Neuronal stem cell (in vitro differentiated cells): ENCODE measurements at regions not wholly inside any gene's neighbourhood (a gene's known extent, or its start where the extent isn't known, plus 50 kb on each side); places are given as distances from the start of the nearest gene placed in this dataset.

Experiments used
- DNase-seq: peaks from one replicate; pipeline ENCODE4 v3.0.0-alpha.2; 2013; ENCODE audit warnings: low spot score
- H2AFZ ChIP-seq: one replicate; pipeline ENCODE4 v1.6.1; 2013; ENCODE audit warnings: mild to moderate bottlenecking, low read length, inconsistent platforms
- H2AK5ac ChIP-seq: 2 replicates; pipeline ENCODE4 v1.6.1; 2013; ENCODE audit warnings: low read depth, mild to moderate bottlenecking, inconsistent platforms, low read length, moderate library complexity, mixed read lengths
- H2BK120ac ChIP-seq: 2 replicates; pipeline ENCODE4 v1.6.1; 2013; ENCODE audit warnings: low read depth, mild to moderate bottlenecking, inconsistent platforms, low read length, moderate library complexity, mixed read lengths
- H2BK12ac ChIP-seq: one replicate; pipeline ENCODE4 v1.6.1; 2013; ENCODE audit warnings: low read length, inconsistent platforms
- H2BK15ac ChIP-seq: 2 replicates; pipeline ENCODE4 v1.6.1; 2013; ENCODE audit warnings: mild to moderate bottlenecking, low read length, inconsistent platforms, mixed read lengths
- H2BK5ac ChIP-seq: one replicate; pipeline ENCODE4 v1.6.1; 2013; ENCODE audit warnings: inconsistent platforms, mild to moderate bottlenecking, low read length, moderate library complexity
- H3K14ac ChIP-seq: one replicate; pipeline ENCODE4 v1.6.1; 2013; ENCODE audit warnings: low read length, inconsistent platforms
- H3K18ac ChIP-seq: 2 replicates; pipeline ENCODE4 v1.6.1; 2013; ENCODE audit warnings: low read length, inconsistent platforms
- H3K23ac ChIP-seq: 2 replicates; pipeline ENCODE4 v1.6.1; 2013; ENCODE audit warnings: low read depth, mild to moderate bottlenecking, mixed read lengths, low read length, inconsistent platforms; ENCODE audit not compliant: poor library complexity
- H3K27ac ChIP-seq: replicated peaks from 3 replicates; pipeline ENCODE4 v1.5.1; 2013; ENCODE audit warnings: low read length, inconsistent platforms
- H3K27me3 ChIP-seq, 3 experiments: 2 replicates each; pipeline ENCODE4 v1.6.1; 2013; ENCODE audit warnings: low read length in 3 of 3, mild to moderate bottlenecking in 2 of 3, inconsistent platforms in 1 of 3, low read depth in 1 of 3, mixed read lengths in 1 of 3, moderate library complexity in 1 of 3; ENCODE audit not compliant: control insufficient read depth in 3 of 3, insufficient read depth in 3 of 3
- H3K36me3 ChIP-seq, 2 donors: replicated peaks in 1 of 2; 2 replicates each; pipeline ENCODE4 v1.6.1; 2013; ENCODE audit warnings: low read length in 2 of 2; ENCODE audit not compliant: control insufficient read depth in 2 of 2, insufficient read depth in 2 of 2
- H3K4ac ChIP-seq: 2 replicates; pipeline ENCODE4 v1.6.1; 2013; ENCODE audit warnings: inconsistent platforms, mild to moderate bottlenecking, low read length, moderate library complexity
- H3K4me1 ChIP-seq, 2 donors: 1 replicate in 1 of 2; 2 replicates in 1 of 2; pipeline ENCODE4 v1.6.1; 2013; ENCODE audit warnings: low read length in 2 of 2, low read depth in 1 of 2; ENCODE audit not compliant: control insufficient read depth in 2 of 2, insufficient read depth in 1 of 2
- H3K4me2 ChIP-seq: one replicate; pipeline ENCODE4 v1.6.1; 2013; ENCODE audit warnings: mild to moderate bottlenecking, low read length, inconsistent platforms; ENCODE audit not compliant: insufficient read depth, poor library complexity, severe bottlenecking
- H3K4me3 ChIP-seq, 2 donors: 2 replicates each; pipeline ENCODE4 v1.5.1; 2013; ENCODE audit warnings: low read length in 2 of 2, mild to moderate bottlenecking in 2 of 2, inconsistent platforms in 1 of 2, moderate library complexity in 1 of 2
- H3K79me1 ChIP-seq: one replicate; pipeline ENCODE4 v1.6.1; 2013; ENCODE audit warnings: low read depth, mild to moderate bottlenecking, inconsistent platforms, low read length, moderate library complexity
- H3K9ac ChIP-seq: one replicate; pipeline ENCODE4 v1.6.1; 2013; ENCODE audit warnings: mild to moderate bottlenecking, low read depth, low read length, inconsistent platforms; ENCODE audit not compliant: poor library complexity
- H3K9me3 ChIP-seq, 2 donors: replicated peaks in 1 of 2; 2 replicates each; pipeline versions ENCODE3 to v1.6.1; 2013; ENCODE audit warnings: low read length in 2 of 2, mild to moderate bottlenecking in 2 of 2, inconsistent platforms in 1 of 2, low read depth in 1 of 2, mixed read lengths in 1 of 2, moderate library complexity in 1 of 2; ENCODE audit not compliant: control insufficient read depth in 2 of 2, insufficient read depth in 1 of 2
- H4K8ac ChIP-seq: one replicate; pipeline ENCODE4 v1.6.1; 2013; ENCODE audit warnings: low read depth, mild to moderate bottlenecking, inconsistent platforms, low read length, moderate library complexity
- H4K91ac ChIP-seq: one replicate; pipeline ENCODE4 v1.6.1; 2013; ENCODE audit warnings: low read length, low read depth, mild to moderate bottlenecking, inconsistent platforms; ENCODE audit not compliant: poor library complexity
- WGBS, 2 donors: extraction: QIAGEN DNeasy Blood & Tissue Kit; methylation state at CpG; one replicate each; pipeline ENCODE4 v1.1.7; 2013; ENCODE audit warnings: missing lambda C conversion rate in 2 of 2, mixed read lengths in 1 of 2; ENCODE audit not compliant: insufficient read length in 2 of 2, insufficient replicate concordance in 1 of 2; ENCODE audit errors: extremely low coverage in 2 of 2; 5-methylcytosine and 5-hydroxymethylcytosine counted together

GRCh38 chr4:127212701-127213100 lies 420.1 kb upstream of the INTU start:
- H3K27me3 ChIP-seq: no peaks in the 10 kb centered on the region
- no peak for DNase-seq
- no CpG with 5 or more reads among the region's 4 CpGs for WGBS, 2 donors

GRCh38 chr4:127214016-127214415 lies 418.7 kb upstream of the INTU start:
- Histone ChIP-seq H3K4me2 (no peak overlapping the region), H3K4me3 (no peak overlapping the region), H3K4ac (no peak overlapping the region), H4K8ac (no peak overlapping the region), H4K91ac (no peak overlapping the region), H2BK12ac (no peak overlapping the region), H3K23ac (no peak overlapping the region), H3K27me3 (no peaks in the 10 kb centered on the region), H2AFZ (no peak overlapping the region), H2BK5ac (no peak overlapping the region), H3K14ac (no peak overlapping the region), H3K79me1 (no peaks in the 10 kb centered on the region), H3K4me1 (no peaks in the 10 kb centered on the region), H3K9me3 (no peaks in the 10 kb centered on the region), H3K36me3 (no peaks in the 10 kb centered on the region), H2BK120ac (no peak overlapping the region), H3K9ac (no peak overlapping the region), H3K27ac (no peak overlapping the region), H3K18ac (no peak overlapping the region), H2AK5ac (no peak overlapping the region), H2BK15ac (no peak overlapping the region)
- DNase-seq: no peak
- no CpG with 5 or more reads among the region's 2 CpGs for WGBS, 2 donors

More at GRCh38 chr4:127212701-127213100, 420.1 kb upstream of the INTU start:
- H3K18ac ChIP-seq: no peak overlapping the region
- H2BK12ac ChIP-seq: no peak overlapping the region
- H3K36me3 ChIP-seq: no peaks in the 10 kb centered on the region
- H4K8ac ChIP-seq: no peak overlapping the region
- no peaks in the 10 kb centered on the region for H3K79me1 ChIP-seq
- no peak overlapping the region for H3K4ac ChIP-seq
- no peak overlapping the region for H3K23ac ChIP-seq
- H4K91ac ChIP-seq: no peak overlapping the region
- no peak overlapping the region for H3K14ac ChIP-seq
- no peak overlapping the region for H3K27ac ChIP-seq
- no peak overlapping the region for H2BK15ac ChIP-seq
- H3K9me3 ChIP-seq: no peaks in the 10 kb centered on the region
- H2BK5ac ChIP-seq: no peak overlapping the region
- no peak overlapping the region for H3K4me3 ChIP-seq
- peak overlapping the region; percentile 56 for H2AFZ ChIP-seq
- no peak overlapping the region for H2AK5ac ChIP-seq
- no peak overlapping the region for H3K9ac ChIP-seq
- no peak overlapping the region for H3K4me2 ChIP-seq
- H2BK120ac ChIP-seq: no peak overlapping the region
- H3K4me1 ChIP-seq: no peaks in the 10 kb centered on the region

GRCh38 chr4:127214931-127215330 lies 417.8 kb upstream of the INTU start:
- Histone ChIP-seq H2BK12ac (no peak overlapping the region), H3K4me1 (no peaks in the 10 kb centered on the region), H3K4ac (no peak overlapping the region), H3K36me3 (no peaks in the 10 kb centered on the region), H3K27ac (no peak overlapping the region), H3K4me3 (no peak overlapping the region), H2BK15ac (no peak overlapping the region), H2AK5ac (no peak overlapping the region), H2BK120ac (no peak overlapping the region), H3K23ac (no peak overlapping the region), H2AFZ (no peak overlapping the region), H3K9me3 (no peaks in the 10 kb centered on the region), H3K18ac (no peak overlapping the region), H3K9ac (no peak overlapping the region), H3K27me3 (no peaks in the 10 kb centered on the region), H3K4me2 (no peak overlapping the region), H4K91ac (no peak overlapping the region), H4K8ac (no peak overlapping the region), H3K14ac (no peak overlapping the region), H2BK5ac (no peak overlapping the region), H3K79me1 (no peaks in the 10 kb centered on the region)
- no peak for DNase-seq
- no CpG with 5 or more reads among the region's 4 CpGs for WGBS, 2 donors

- no peak for DNase-seq
- Histone ChIP-seq H2BK12ac (no peak overlapping the region), H3K27me3 (no peaks in the 10 kb centered on the region), H3K9ac (no peak overlapping the region), H3K4ac (no peak overlapping the region), H3K36me3 (no peaks in the 10 kb centered on the region), H2BK15ac (no peak overlapping the region), H2BK5ac (no peak overlapping the region), H2BK120ac (no peak overlapping the region), H3K23ac (no peak overlapping the region), H3K4me3 (no peak overlapping the region), H3K18ac (no peak overlapping the region), H3K9me3 (no peaks in the 10 kb centered on the region), H2AFZ (no peak overlapping the region), H2AK5ac (no peak overlapping the region), H3K4me1 (no peaks in the 10 kb centered on the region), H3K79me1 (no peaks in the 10 kb centered on the region), H3K27ac (no peak overlapping the region), H3K14ac (no peak overlapping the region), H4K91ac (no peak overlapping the region), H4K8ac (no peak overlapping the region), H3K4me2 (no peak overlapping the region)
- no CpG with 5 or more reads among the region's 2 CpGs for WGBS, 2 donors
Observed at GRCh38 chr4:127217586-127218229, 415.0 kb upstream of the INTU start.
